ENCODE measurements at regions not wholly inside any gene's neighbourhood (a gene's known extent, or its start where the extent isn't known, plus 50 kb on each side); places are given as distances from the start of the nearest gene placed in this dataset.
"Not testable (repeated sequence)": the region's sequence is repeated elsewhere in the genome, so short reads cannot be mapped to it uniquely, and the experiment has no call there.

GRCh38 chr13:24992946-24993345, 103.0 kb upstream of the PABPC3 start:
- not testable (repeated sequence) for DNase-seq (ENCODE audit: low read depth in 3 of 3, low spot score in 2 of 3)

GRCh38 chr13:24995225-24995804, 100.6 kb upstream of the PABPC3 start:
- peak in 2 of 3 donors; percentile 49 to 52 for DNase-seq (ENCODE audit: low read depth in 3 of 3, low spot score in 2 of 3)

GRCh38 chr13:24997367-24997967, 98.5 kb upstream of the PABPC3 start:
- DNase-seq (ENCODE audit: low read depth in 3 of 3, low spot score in 2 of 3), result no peak

DNA sequence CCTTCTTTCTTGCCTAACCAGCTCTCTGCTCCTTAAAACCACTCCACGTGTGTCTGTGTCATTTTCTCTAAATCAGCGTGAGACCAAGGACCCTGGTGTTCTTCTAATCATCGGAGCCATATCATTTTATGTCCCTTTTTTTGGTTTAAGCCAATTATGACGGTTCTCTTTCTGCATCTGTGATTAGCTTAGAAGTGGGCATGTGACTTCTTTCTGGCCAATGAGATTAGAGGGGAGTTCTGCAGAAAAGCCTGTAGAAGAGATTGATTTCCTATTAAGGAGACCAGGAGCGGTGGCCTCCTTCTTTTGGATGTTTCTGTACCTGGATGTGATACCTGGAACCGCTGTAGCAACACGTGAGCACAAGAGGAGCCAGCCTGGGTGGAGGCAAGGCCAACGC, 97.5 kb upstream of the PABPC3 start:
- DNase-seq (ENCODE audit: low read depth in 3 of 3, low spot score in 2 of 3), result no peak

GRCh38 chr13:25001476-25002206, 94.3 kb upstream of the PABPC3 start:
- DNase-seq (ENCODE audit: low read depth in 3 of 3, low spot score in 2 of 3), result no peak

GRCh38 chr13:25002311-25002710, 93.6 kb upstream of the PABPC3 start:
- not testable (repeated sequence) for DNase-seq (ENCODE audit: low read depth in 3 of 3, low spot score in 2 of 3)

DNA sequence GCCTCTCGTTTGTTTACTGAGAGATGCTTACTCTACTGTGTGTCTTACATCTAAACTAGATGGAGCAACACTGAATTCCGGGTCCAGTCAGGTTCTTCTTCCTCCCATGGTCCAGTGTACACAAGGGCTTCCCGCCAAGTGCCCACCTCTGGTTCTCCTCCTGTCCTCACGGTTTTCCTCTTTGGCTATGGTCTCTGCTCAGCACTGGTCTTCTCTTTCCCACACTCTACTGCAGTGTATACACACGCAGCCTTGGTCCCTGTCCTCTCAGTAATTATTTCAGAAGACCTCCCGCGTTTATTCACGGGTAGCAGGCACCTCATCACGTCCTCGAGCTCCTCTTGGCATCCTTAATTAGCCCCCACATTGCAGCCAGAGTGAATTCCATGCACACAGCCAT, 91.4 kb upstream of the PABPC3 start:
- DNase-seq (ENCODE audit: low read depth in 3 of 3, low spot score in 2 of 3), result not testable (repeated sequence)

GRCh38 chr13:25005050-25005497, 90.9 kb upstream of the PABPC3 start:
- DNase-seq (ENCODE audit: low read depth in 3 of 3, low spot score in 2 of 3), result not testable (repeated sequence)

GRCh38 chr13:25007389-25007788, 88.5 kb upstream of the PABPC3 start:
- not testable (repeated sequence) for DNase-seq (ENCODE audit: low read depth in 3 of 3, low spot score in 2 of 3)

DNA sequence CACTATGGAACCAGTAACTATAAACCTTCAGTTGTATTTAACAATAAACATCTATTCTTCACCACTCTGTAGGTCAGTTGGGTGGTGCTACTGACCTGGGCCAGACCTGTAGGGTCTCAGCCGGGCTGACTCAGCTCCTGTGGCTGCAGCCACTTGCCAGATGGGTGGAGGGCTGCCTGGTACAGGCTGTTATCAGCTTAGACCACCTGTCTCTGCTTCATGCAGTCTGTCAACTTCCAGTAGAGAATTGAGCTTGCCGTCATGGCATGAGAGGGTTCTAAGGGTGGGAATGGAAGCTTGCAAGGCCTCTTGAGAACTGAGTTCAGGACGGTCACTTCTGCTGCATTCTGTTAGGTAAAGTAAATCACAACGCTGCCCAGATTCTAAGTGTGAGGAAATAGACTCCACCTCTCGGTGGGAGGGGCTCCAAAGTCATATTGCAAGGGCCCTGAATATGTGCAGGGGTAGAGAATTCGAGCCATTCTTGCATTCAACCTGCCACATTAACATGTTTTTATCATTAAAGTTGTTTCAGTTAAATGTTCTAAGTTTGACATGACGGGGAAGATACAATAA, 81.5 kb upstream of the PABPC3 start:
- not testable (repeated sequence) for DNase-seq (ENCODE audit: low read depth in 3 of 3, low spot score in 2 of 3)

GRCh38 chr13:25017176-25017575, 78.8 kb upstream of the PABPC3 start:
- not testable (repeated sequence) for DNase-seq (ENCODE audit: low read depth in 3 of 3, low spot score in 2 of 3)

- not testable (repeated sequence) for DNase-seq (ENCODE audit: low read depth in 3 of 3, low spot score in 2 of 3)
Observed at GRCh38 chr13:25017808-25018728, 77.9 kb upstream of the PABPC3 start.

GRCh38 chr13:25018729-25019115, 77.2 kb upstream of the PABPC3 start:
- DNase-seq (ENCODE audit: low read depth in 3 of 3, low spot score in 2 of 3), result no peak

DNA sequence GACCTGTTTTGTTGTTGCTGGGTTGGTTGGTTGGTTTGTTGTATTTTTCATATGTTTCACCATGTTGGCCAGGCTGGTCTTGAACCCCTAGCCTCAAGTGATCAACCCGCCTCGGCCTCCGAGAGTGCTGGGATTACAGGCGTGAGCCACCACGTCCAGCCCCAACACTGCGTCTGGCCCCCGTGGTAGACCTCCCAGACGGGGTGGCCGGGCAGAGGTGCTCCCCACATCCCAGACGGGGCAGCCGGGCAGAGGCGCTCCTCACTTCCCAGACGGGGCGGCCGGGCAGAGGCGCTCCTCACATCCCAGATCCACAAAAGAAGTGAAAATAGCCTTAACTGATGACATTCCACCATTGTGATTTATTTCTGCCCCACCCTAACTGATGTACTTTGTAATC, 76.2 kb upstream of the PABPC3 start:
- not testable (repeated sequence) for DNase-seq (ENCODE audit: low read depth in 3 of 3, low spot score in 2 of 3)

- DNase-seq (ENCODE audit: low read depth in 3 of 3, low spot score in 2 of 3), result no peak
Observed at GRCh38 chr13:25024175-25024574, 71.8 kb upstream of the PABPC3 start.

- no peak for DNase-seq (ENCODE audit: low read depth in 3 of 3, low spot score in 2 of 3)
Observed at GRCh38 chr13:25032160-25032559, 63.8 kb upstream of the PABPC3 start.

- no peak for DNase-seq (ENCODE audit: low read depth in 3 of 3, low spot score in 2 of 3)
Observed at GRCh38 chr13:25034173-25034572, 61.8 kb upstream of the PABPC3 start.

- peak in 1 of 3 donors; percentile 33 for DNase-seq (ENCODE audit: low read depth in 3 of 3, low spot score in 2 of 3)
Observed at GRCh38 chr13:25037057-25037813, 58.7 kb upstream of the PABPC3 start.

DNA sequence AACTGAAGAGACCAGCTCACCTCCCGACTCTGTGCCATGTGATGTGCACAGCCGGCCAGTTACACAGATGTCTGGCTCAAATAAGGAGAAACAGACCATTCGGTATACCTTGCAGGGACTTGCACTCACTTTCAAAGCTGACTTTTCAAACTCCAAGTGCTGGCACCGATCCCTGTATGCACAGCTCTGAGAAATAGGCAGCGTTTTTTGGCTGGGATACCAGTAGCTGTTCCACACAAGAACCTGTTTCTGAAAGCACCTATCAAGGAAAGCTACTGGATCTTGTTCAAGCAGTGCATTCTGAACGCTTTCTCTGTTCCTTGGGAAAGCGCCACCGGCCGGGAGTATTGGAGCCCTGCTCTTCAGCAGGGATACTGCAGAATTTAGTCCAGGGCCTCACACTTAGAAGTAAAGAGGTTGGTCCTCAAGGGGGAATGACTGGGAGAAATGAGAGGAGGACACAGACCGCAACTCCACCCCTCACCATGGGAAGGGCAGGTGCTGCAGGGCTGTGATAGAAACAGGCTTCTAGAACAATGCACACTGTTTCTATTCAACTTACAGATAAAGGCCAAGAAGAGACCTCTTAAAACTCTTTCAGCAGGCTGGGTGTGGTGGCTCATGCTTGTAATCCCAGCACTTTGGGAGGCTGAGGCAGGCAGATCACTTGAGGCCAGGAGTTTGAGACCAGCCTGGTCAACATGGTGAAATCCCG, 53.6 kb upstream of the PABPC3 start:
- DNase-seq (ENCODE audit: low read depth in 3 of 3, low spot score in 2 of 3), result no peak
